ENCODE measurements at regions not wholly inside any gene's neighbourhood (a gene's known extent, or its start where the extent isn't known, plus 50 kb on each side); places are given as distances from the start of the nearest gene placed in this dataset.

GRCh38 chr12:45634273-45634917 is 95.1 kb upstream of the ARID2 start:
- no peak for DNase-seq

GRCh38 chr12:45637242-45637641 is 92.3 kb upstream of the ARID2 start:
- DNase-seq: no peak

GRCh38 chr12:45637706-45638105 is 91.8 kb upstream of the ARID2 start:
- no peak for DNase-seq

GRCh38 chr12:45638386-45638785 is 91.1 kb upstream of the ARID2 start:
- no peak for DNase-seq

- DNase-seq: no peak
These were observed 85.0 kb upstream of the ARID2 start for GRCh38 chr12:45644541-45644940.

DNA sequence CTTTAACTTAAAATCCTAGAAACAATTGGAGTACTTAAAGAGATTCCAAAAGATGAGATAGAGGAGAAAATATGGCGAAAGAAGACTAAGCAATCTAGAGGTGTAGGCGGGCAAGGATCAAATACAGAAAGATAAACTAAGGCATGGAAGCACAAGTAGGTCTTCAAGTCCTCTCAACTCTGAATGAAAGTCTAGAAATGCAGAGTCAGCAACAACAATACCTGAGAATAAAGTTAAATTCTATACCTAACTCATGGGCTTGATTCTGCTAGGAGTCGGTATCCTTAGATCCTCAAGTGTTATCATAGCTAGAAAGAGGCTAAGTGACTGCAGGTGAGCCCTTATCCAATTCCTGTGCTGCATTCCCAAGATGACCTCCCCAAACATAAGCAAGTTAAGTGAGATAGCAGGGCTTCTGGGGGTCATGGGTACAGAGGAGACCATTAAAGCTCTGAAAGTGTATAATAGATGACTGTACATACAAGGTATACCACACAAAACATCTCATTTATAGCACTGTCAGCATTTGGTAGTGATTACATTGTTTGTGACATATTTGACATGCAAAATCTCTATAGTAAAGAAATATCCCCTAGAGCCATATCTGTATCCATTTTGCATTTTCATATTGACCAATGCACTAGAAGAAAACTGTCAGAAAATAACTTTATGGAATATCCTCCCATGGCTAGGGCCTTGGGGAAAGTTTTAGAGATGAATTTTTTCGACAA is 82.5 kb upstream of the ARID2 start:
- DNase-seq: no peak

DNA sequence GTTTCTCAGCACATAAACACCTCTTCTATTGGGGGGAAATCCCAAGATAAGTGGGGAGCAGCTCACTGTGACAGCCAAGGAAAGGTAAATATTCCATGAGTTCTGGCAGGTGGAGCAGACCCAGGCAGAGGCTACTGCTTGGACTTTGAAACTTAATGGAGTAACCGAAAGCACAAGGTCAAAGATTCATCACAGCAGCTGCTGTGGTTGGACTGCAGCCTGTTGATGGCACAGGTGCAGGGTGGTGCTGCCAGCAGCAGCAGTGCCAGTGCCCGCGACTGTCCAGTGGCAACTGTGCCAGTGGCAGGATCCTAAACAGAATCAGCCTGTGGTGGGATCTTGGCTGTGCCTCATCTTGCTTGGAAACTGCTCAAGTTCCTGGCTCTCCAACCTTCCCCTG is 81.4 kb upstream of the ARID2 start:
- DNase-seq: no peak

DNA sequence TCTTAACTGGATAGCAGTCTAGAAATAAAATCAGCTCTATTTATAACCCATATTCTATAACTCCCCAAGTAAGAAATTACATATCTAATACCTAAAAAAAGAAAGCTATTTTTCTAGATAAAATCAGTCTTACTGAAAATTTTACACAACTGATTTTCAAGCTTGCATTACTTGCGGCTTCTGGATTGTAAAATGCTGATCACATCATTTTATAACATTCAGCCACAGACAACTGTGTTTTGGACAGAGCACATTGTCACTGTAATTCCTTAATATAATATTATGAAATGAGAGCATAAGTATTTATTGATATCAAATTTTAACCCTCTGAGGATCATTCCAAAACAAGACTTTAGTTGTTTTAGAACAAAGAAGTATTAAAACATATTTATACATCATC is 78.5 kb upstream of the ARID2 start:
- DNase-seq: no peak

- no peak for DNase-seq
These were observed 75.4 kb upstream of the ARID2 start for GRCh38 chr12:45654002-45654665.

- DNase-seq: no peak
These were observed 74.3 kb upstream of the ARID2 start for GRCh38 chr12:45655186-45655585.

- no peak for DNase-seq
These were observed 73.8 kb upstream of the ARID2 start for GRCh38 chr12:45655743-45656142.

DNA sequence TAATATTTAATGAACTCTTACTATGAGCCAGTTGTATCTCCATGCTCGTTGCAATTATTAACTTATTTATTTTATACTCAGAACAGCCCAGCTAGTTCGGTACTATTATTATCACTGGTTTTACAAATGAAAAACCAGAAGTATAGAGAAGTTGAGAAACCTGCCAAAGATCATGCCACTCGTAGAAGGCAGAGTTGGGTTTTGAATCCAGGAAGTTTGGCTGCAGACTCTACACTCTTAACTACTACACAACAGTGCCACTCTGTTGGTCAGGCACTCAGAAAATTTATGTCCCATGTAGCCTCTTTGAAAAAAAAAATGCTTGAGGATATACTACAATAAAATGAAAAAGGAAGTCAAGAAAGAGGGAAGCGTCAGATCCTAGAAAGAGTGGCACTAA is 71.5 kb upstream of the ARID2 start:
- no peak for DNase-seq

- no peak for DNase-seq
These were observed 69.2 kb upstream of the ARID2 start for GRCh38 chr12:45660330-45660729.

DNA sequence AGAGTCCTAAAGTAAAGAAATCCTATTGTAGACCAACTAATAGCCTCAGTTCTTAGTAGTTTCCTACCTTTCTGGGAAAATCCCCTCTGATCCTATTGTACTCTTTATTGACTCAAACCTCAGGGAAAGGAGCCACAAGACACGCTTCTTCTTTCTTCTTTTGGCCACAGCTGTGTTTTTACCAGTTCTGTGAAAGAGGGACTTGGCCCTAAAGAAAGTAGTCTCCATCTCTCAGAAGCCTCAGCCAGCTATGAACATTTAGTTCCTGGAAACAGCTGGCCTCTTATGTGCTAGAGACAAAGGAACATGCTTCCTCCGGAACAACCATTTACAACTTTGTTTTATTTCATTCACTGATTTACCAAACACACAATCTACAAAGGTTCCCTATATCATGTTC is 66.1 kb upstream of the ARID2 start:
- DNase-seq: no peak

GRCh38 chr12:45665941-45666340 is 63.6 kb upstream of the ARID2 start:
- DNase-seq: no peak

DNA sequence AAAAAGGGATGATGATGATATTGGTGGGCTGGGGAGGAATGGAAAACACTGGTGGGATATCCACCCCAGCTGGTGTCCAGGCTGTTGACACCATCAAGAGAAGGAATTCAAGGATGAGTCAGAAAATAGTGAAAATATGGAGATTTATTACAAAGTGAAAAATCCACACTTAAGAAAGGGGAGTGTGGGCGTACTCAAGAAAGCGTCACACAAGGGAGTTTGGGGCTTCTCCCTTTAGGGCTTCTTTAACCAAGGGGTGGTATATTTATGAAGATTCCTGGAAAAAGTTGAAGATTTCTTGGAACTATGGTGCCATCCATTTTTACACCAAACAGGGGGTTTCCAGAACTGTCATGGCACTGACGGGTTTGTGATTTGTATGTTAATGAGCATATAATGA is 63.1 kb upstream of the ARID2 start:
- DNase-seq: no peak

GRCh38 chr12:45666816-45667215 is 62.7 kb upstream of the ARID2 start:
- DNase-seq: no peak

GRCh38 chr12:45667761-45668160 is 61.7 kb upstream of the ARID2 start:
- no peak for DNase-seq

- DNase-seq: no peak
These were observed 60.9 kb upstream of the ARID2 start for GRCh38 chr12:45668641-45669040.

DNA sequence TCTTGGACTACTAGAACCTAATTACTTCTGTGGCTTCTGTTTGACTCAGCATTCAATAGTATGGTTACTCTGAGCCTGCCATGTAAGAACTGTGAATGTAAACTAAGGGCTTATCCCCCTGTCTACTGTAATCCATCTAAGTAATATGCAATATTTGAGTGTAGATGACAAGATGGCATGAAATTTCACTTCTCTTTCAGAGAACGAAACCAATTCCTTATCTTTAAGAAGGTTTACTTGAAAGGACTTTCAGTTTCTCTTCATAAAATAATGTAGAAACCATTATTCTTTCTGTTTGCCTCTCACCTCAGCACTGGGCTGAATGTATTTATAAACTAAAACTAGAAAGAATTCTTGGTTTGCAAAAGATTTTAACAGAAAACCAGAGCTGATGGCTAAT is 60.4 kb upstream of the ARID2 start:
- no peak for DNase-seq

DNA sequence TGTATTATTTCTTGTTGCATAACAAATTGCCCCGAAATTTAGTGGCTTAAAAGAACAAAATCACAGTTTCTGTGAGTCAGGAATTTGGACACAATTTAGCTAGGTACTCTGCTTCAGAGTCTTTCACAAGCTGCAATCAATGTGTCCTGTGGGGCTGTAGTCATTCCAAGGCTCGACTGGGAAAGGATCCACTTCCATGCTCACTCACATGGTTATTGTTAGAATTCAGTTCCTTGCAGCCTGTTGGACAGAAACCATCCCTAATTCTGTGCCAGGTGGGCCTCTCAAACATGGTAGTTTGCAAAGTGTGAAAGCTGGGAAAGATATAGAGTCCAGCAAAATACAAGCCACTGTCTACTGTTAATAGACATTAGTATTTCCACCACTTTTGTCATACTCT is 59.7 kb upstream of the ARID2 start:
- DNase-seq: no peak

- DNase-seq: no peak
These were observed 59.0 kb upstream of the ARID2 start for GRCh38 chr12:45670346-45671065.

- no peak for DNase-seq
These were observed 58.3 kb upstream of the ARID2 start for GRCh38 chr12:45671254-45671653.
